ENCODE measurements at regions not wholly inside any gene's neighbourhood (a gene's known extent, or its start where the extent isn't known, plus 50 kb on each side); places are given as distances from the start of the nearest gene placed in this dataset.

- H3K4me1 Mint-ChIP-seq (ENCODE audit: low read depth, unreplicated experiment), result no peaks in the 10 kb centered on the region
- CTCF ChIA-PET, result interaction anchor here (0.6 kb wide), 1 partner anchor 87 kb away, joined by 3 read pairs; no protein-coding TSS in a partner anchor
- H3K36me3 Mint-ChIP-seq (ENCODE audit: insufficient read depth, unreplicated experiment), result no peaks in the 10 kb centered on the region
- Histone ChIP-seq H3K9me3 (no peaks in the 10 kb centered on the region), H3K27me3 (replicated peaks; ENCODE audit: control insufficient read depth, insufficient read depth, low read length) (no peaks in the 10 kb centered on the region), H3K4me3 (ENCODE audit: low read depth, low read length) (no peak overlapping the region), H3K4me1 (no peaks in the 10 kb centered on the region), H3K36me3 (ENCODE audit: control insufficient read depth, insufficient read depth, low read length) (no peaks in the 10 kb centered on the region)
- peak in 1 of 2 experiments; percentile 16 for DNase-seq
- no peak overlapping the region for H3K27ac Mint-ChIP-seq (ENCODE audit: unreplicated experiment)
- BruUV-seq (replicated peaks), result no TSS peak
- TF ChIP-seq, protein P1, sequence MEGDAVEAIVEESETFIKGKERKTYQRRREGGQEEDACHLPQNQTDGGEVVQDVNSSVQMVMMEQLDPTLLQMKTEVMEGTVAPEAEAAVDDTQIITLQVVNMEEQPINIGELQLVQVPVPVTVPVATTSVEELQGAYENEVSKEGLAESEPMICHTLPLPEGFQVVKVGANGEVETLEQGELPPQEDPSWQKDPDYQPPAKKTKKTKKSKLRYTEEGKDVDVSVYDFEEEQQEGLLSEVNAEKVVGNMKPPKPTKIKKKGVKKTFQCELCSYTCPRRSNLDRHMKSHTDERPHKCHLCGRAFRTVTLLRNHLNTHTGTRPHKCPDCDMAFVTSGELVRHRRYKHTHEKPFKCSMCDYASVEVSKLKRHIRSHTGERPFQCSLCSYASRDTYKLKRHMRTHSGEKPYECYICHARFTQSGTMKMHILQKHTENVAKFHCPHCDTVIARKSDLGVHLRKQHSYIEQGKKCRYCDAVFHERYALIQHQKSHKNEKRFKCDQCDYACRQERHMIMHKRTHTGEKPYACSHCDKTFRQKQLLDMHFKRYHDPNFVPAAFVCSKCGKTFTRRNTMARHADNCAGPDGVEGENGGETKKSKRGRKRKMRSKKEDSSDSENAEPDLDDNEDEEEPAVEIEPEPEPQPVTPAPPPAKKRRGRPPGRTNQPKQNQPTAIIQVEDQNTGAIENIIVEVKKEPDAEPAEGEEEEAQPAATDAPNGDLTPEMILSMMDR (IDR thresholded peaks at IDR 0.05; ENCODE audit: insufficient read depth in 1 of 2, low read depth in 1 of 2, low read length in 1 of 2, severe bottlenecking in 1 of 2, unreplicated experiment in 1 of 2), result peak in 1 of 2 experiments; percentile 25
- POLR2A ChIA-PET, result no interaction called here
- H3K9me3 Mint-ChIP-seq (ENCODE audit: unreplicated experiment), result peaks cover 7% of the 10 kb centered on the region
- intact Hi-C loops (cut with micrococcal nuclease; ENCODE audit: unreplicated experiment), result loop anchor here (10.0 kb wide), 1 partner anchor 180 kb away; no protein-coding TSS in a partner anchor
- H3K4me3 Mint-ChIP-seq (ENCODE audit: unreplicated experiment), result no peak overlapping the region
- peaks cover 21% of the 10 kb centered on the region for H3K27me3 Mint-ChIP-seq (ENCODE audit: insufficient read depth, unreplicated experiment)
Measured at GRCh38 chr17:33964344-33964979, 290.6 kb upstream of the CCL2 start.

DNA sequence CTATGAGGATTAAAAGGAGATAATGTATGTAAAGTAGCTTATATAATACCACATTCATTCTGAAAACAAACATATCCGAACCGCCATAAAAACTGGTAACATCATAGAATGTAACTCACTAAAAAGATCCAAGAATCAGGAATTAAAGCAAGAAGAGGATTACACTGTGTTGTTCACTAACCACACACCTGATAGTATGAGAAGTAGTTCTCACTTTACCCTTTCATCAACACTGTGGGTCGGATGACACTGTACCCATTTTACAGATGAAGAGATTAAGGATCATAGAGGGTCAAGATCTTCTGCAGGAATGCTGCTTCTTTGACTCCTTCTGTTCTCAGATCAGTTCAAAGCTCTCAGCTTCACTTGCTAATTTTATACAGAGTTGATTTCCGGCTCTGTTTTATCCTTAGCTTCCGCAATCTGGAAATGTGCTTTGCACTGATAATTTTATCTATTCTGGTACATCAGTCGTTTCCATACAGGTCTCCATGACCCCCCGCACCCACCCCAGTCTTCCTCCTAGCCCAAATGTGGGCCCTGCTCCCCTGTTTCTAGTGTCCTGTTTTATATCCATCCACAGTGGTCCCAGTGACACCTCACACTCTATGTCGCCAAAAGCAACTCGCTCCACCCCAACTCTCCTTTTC lies 288.6 kb upstream of the CCL2 start:
- peaks cover 16% of the 10 kb centered on the region for H3K27me3 Mint-ChIP-seq (ENCODE audit: insufficient read depth, unreplicated experiment)
- intact Hi-C loops (cut with micrococcal nuclease; ENCODE audit: unreplicated experiment), result loop anchor here (10.0 kb wide), 1 partner anchor 178 kb away; no protein-coding TSS in a partner anchor
- no TSS peak for BruUV-seq (replicated peaks)
- H3K9me3 Mint-ChIP-seq (ENCODE audit: unreplicated experiment), result no peaks in the 10 kb centered on the region
- TF ChIP-seq, protein P1 (IDR thresholded peaks at IDR 0.05; ENCODE audit: insufficient read depth in 1 of 2, low read depth in 1 of 2, low read length in 1 of 2, severe bottlenecking in 1 of 2, unreplicated experiment in 1 of 2), result no peak
- Histone ChIP-seq H3K27me3 (replicated peaks; ENCODE audit: control insufficient read depth, insufficient read depth, low read length) (no peaks in the 10 kb centered on the region), H3K4me3 (ENCODE audit: low read depth, low read length) (no peak overlapping the region), H3K9me3 (no peaks in the 10 kb centered on the region), H3K36me3 (ENCODE audit: control insufficient read depth, insufficient read depth, low read length) (no peaks in the 10 kb centered on the region), H3K4me1 (no peaks in the 10 kb centered on the region)
- CTCF ChIA-PET, result no interaction called here
- H3K27ac Mint-ChIP-seq (ENCODE audit: unreplicated experiment), result no peak overlapping the region
- no peak overlapping the region for H3K4me3 Mint-ChIP-seq (ENCODE audit: unreplicated experiment)
- no peaks in the 10 kb centered on the region for H3K4me1 Mint-ChIP-seq (ENCODE audit: low read depth, unreplicated experiment)
- POLR2A ChIA-PET, result no interaction called here
- DNase-seq, result no peak
- H3K36me3 Mint-ChIP-seq (ENCODE audit: insufficient read depth, unreplicated experiment), result no peaks in the 10 kb centered on the region

DNA sequence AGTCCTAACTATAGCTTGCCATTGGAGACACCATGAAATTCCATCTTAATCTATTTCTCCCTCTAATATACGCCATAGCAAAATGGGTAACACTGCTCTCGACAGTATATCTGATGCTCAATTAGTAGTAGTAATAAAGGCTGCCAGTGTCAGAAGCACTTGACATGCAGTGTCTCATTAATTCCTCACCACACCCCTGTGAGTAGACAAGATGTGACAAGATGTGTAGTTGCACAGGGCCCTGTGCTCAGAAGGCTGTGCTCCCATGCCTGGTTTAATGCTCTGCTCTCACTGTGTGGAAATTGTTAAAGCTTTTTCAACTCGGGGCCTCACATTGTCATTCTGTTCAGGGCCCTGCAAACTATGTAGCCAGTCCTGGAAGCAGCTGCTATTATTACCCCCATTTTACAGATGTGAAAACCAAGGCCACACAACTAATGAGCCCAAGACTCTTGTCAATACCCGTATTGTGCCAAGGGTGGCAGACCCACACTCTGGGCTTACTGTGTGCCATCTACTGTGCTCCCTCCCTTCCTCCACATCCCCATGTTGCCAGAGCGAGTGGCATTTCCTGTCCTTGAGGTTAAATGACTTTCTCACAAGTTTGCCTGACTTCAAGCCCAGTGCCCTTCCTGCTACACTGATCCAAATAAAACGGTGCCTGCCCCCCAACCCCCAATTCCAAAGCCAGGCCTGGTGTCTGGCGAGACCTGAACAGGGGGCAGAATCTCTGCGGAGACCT lies 287.3 kb upstream of the CCL2 start:
- H3K36me3 ChIP-seq (ENCODE audit: control insufficient read depth, insufficient read depth, low read length), result no peaks in the 10 kb centered on the region
- Mint-ChIP-seq H3K4me1 (ENCODE audit: low read depth, unreplicated experiment) (no peaks in the 10 kb centered on the region), H3K27ac (ENCODE audit: unreplicated experiment) (no peak overlapping the region), H3K4me3 (ENCODE audit: unreplicated experiment) (no peak overlapping the region), H3K27me3 (ENCODE audit: insufficient read depth, unreplicated experiment) (peaks cover 13% of the 10 kb centered on the region), H3K9me3 (ENCODE audit: unreplicated experiment) (no peaks in the 10 kb centered on the region), H3K36me3 (ENCODE audit: insufficient read depth, unreplicated experiment) (no peaks in the 10 kb centered on the region)
- ChIA-PET CTCF (no interaction called here), POLR2A (no interaction called here)
- H3K27me3 ChIP-seq (replicated peaks; ENCODE audit: control insufficient read depth, insufficient read depth, low read length), result no peaks in the 10 kb centered on the region
- DNase-seq, result no peak
- no peaks in the 10 kb centered on the region for H3K9me3 ChIP-seq
- H3K4me3 ChIP-seq (ENCODE audit: low read depth, low read length), result no peak overlapping the region
- intact Hi-C loops (cut with micrococcal nuclease; ENCODE audit: unreplicated experiment), result loop anchor here (10.0 kb wide), 1 partner anchor 177 kb away; no protein-coding TSS in a partner anchor
- no TSS peak for BruUV-seq (replicated peaks)
- H3K4me1 ChIP-seq, result no peaks in the 10 kb centered on the region
- TF ChIP-seq, protein P1 (IDR thresholded peaks at IDR 0.05; ENCODE audit: insufficient read depth in 1 of 2, low read depth in 1 of 2, low read length in 1 of 2, severe bottlenecking in 1 of 2, unreplicated experiment in 1 of 2), result no peak
